Stimulated activated CD8-positive, alpha-beta memory T cell treated with anti-CD3 and anti-CD28 coated beads, Interleukin-12 subunit alpha, Interleukin-12 subunit beta, amount 100 ng/mL, for 4 hours (primary cell): ENCODE measurements at regions not wholly inside any gene's neighbourhood (a gene's known extent, or its start where the extent isn't known, plus 50 kb on each side); places are given as distances from the start of the nearest gene placed in this dataset.
A peak's percentile ranks its signal among the peaks of the same experiment; 100 is the strongest.

Source experiments
- DNase-seq: peaks from one replicate; pipeline ENCODE4 v3.0.0-alpha.2; 2020; ENCODE audit warnings: low read depth

DNA sequence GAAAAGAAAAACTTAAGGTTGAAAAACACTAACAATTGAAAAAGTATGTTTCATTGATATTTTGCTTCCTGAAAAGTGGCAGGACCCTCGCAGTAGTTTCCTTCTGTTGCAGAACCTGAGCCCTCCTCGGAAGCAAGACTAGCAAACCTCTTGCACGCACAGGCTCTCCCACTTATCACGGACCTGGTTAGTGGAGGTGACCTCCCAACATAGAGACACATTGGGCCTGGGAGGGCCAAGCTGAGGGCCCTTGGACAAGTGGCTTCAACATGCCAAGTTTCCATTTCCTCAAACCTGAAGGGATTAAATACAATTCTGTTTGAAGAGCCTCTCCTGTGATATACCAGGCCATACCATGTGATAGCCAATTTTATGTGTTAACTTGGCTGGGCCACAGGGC is 133.4 kb upstream of the AGAP1 start:
- DNase-seq: no peak

- no peak for DNase-seq
These were observed 128.1 kb upstream of the AGAP1 start for GRCh38 chr2:235365743-235366142.

DNA sequence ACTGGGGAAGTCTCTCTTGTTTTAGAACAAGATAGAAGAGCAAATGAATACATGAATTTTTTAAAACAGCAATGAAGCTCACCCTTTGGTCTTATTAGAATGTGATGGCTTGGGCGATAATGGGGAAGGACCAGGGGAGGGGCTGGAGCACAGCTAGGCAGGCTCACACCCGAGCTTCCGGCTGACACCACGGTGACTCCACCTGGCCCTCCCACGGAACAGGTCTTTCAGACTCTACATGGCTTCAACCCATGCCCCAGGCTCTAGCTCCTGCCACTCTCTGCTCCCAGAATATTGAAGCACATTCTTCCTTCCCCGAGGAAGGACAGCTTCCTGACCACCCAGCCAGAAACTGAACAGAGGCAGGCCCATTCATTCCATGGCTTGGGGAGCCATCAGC is 127.5 kb upstream of the AGAP1 start:
- no peak for DNase-seq

DNA sequence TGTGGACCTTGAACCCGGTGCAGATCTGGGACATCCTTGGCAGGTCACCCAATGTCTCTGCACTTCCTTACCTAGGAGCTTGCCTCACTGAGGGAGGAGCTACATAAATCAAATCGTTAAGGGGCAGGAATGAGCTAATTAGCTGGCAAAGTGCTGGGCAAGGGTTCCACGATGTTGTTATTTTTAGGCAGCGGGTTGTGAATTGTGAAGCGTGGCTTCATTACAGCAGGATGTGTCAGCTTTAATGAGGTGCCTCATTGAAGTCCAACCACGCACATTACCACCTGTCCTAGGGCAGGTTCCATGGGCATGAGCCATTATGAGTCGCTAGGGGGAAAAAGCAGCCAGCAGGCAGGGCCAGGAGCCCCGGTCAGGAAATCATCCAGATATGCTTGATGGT is 127.0 kb upstream of the AGAP1 start:
- DNase-seq: no peak

DNA sequence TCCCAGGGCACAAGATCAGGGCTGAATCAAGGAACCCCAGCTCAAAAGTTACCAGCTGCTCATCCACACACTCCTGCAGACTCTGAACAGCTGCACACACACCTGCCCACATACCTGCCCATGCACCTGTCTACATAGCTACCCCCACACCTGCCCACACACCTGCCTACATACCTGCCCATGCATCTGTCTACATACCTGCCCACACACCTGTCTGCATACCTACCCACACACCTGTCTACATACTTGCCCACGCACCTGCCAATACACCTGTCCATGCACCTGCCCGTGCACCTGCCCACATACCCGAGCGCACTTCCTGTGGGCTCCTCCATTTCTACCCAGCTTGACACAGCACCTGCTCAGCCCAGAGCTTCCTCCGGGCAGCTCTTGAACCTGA is 122.8 kb upstream of the AGAP1 start:
- no peak for DNase-seq

DNA sequence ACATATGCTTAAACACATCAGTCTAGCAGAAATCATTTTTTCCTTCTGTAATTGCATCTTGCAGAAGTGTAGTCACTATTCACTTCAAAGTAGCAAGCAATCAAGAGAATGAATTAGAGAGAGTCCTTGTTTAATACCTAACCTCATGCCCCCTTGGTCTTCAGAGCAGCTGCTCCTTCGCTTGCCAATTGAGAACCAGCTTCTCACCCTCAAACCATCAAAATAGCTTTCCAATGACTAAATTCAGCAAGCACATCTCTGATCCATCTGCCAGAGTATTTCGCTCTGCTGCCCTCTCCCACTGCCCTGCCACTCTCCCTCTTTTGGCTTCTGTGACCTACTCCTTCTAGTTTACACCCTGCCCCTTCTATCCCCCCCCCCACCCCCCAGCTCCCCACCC is 120.7 kb upstream of the AGAP1 start:
- no peak for DNase-seq

- DNase-seq: no peak
These were observed 116.7 kb upstream of the AGAP1 start for GRCh38 chr2:235377176-235377575.

DNA sequence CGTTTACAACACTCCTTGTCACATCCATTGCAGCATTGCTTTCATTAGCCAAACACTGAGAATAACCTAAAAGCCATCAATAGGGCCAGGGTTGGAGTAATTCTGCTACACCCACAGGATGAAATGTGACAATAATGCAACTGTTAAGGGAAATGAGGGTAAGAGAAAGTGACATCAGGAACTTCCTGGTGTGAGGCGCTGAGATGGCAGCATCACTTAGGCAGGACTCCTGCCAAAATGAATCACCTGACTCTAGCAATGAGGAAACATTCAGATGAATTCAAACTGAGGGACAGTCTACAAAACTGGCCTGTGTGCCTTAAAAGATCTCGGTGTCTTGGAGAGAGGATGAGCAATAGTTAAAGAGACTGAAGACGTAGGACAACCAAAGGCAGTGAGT is 115.6 kb upstream of the AGAP1 start:
- no peak for DNase-seq

- no peak for DNase-seq
These were observed 114.9 kb upstream of the AGAP1 start for GRCh38 chr2:235378944-235379343.

- no peak for DNase-seq
These were observed 112.5 kb upstream of the AGAP1 start for GRCh38 chr2:235381261-235381912.

DNA sequence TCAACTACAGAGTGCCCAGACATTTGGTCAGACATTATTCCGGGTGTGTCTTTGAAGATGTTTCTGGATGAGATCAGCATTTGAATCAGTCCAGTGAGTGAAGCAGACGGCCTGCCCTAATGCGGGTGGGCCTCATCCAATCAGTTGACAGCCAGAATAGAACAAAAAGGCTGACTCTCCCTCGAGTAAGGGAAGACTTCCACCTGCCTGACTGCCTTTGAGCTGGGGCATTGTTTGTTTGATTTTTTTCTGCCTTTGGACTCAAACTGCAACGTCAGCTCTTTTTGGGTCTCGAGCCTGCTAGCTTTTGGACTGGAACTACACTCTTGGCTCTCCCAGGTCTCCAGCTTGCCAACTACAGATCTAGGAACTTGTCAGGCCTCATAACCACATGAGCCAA is 111.7 kb upstream of the AGAP1 start:
- DNase-seq: no peak

DNA sequence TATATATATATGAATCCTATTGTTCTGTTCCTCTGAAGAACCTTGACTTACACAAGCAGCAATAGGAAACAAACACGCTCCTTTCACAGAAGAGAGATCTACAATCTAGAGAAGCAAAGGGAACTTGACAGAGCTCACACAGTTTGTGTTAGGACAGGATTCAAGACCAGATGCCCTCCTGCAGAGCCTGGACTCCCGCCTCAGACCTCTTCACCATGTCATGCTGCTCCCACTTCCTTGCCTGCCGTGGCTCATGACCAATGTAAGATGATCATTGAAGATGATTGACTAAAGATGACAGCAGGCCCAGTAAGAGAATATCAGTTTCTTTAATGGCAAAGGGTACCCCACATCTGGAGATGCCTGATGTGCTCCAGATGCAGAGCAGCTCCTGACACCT is 111.2 kb upstream of the AGAP1 start:
- no peak for DNase-seq

DNA sequence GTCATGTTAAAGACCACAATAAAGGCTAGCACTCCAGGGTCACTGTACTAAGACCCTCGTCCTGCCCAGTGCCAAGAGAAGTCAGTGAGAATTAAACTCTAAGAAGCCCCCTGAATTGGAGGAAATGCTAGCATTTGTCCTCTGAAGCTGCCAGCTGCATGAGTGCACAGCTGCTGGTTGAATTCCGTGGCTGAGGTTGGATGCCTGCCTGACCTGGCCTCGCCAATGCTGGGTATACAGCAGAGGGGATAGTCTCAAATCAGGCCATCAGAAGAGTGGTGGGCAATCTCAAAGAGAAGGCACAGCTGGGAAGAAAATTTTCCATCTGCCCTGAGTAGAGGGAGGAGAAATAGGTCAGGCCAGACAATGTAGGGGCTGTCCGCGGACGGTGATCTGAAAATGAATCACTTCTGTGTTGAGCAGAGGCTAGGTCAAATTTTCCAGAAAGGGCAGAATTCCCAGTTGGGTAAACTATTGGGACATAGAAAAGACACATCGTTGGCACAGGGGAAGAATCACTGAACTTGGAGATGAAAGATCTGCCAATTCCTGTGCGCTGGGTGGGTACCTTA is 110.5 kb upstream of the AGAP1 start:
- DNase-seq: no peak

DNA sequence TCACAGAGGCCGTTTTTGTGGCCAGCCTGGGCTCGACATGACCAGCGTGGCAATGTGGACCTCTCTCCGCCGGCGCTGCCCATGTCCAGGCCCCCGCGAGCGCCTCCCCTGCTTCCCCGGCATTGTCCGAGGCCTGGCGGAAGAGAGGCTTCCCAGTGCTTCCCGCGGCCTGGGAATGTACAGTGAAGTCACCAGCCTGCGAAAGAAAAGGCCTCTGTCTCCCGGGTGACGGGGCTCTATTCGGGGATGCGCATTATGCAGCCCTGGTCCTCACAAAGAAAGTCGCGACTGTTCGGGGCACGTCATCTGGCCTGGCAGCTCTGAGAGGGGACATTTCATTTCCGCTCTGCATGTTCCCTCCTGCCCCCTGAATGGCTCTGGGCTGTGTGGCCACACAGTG is 109.2 kb upstream of the AGAP1 start:
- no peak for DNase-seq

GRCh38 chr2:235389626-235390025 is 104.2 kb upstream of the AGAP1 start:
- DNase-seq: no peak

DNA sequence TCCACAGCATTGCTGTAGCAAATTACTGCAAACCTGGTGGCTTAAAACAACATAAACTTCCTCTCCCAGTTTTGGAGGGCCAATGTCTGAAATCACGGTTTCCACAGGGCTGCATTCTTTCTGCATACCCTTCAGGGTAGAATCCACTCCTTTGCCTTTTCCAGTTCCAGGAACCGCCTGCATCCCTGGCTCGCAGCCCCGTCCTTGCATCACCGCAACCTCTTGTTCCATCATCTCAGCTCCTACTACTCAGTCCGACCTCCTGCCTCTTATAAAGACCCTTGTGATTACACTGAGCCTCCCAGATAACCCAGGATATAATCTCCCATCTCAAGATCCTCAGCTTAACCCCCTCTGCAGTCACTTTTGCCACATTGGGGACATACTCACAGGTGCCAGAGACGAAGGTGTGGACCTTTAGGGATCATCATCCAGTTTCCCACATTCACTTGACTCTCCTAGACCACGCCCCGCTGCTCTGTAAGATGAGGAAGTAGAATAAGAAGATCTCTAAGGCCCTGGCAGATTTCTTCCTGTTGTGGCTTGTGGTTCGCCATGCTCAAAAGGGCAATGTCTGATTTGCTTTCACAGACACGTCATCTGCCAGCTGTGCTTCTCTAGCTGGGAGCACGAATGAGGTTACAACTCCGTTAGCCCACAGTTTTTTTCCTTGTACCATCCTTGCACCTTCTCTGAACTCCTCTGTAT is 103.6 kb upstream of the AGAP1 start:
- DNase-seq: peak; percentile 3

DNA sequence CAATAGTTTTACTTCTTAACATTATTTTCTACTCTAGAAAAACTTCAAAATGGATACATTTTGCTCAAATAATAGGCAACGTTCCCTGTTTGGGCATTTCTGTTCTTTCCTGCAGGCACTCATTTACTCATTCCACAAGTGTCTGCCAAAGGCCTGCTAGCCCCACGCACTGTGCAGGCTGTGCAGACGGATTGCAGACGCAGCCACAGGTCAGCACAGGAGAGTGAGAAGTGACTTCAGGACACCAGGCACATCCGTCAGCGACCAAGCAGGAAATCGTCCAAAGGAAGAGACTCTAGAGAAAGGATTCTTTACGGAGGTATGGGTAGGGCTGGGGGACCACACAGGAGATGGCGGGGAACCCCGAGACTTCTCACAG is 103.0 kb upstream of the AGAP1 start:
- no peak for DNase-seq

DNA sequence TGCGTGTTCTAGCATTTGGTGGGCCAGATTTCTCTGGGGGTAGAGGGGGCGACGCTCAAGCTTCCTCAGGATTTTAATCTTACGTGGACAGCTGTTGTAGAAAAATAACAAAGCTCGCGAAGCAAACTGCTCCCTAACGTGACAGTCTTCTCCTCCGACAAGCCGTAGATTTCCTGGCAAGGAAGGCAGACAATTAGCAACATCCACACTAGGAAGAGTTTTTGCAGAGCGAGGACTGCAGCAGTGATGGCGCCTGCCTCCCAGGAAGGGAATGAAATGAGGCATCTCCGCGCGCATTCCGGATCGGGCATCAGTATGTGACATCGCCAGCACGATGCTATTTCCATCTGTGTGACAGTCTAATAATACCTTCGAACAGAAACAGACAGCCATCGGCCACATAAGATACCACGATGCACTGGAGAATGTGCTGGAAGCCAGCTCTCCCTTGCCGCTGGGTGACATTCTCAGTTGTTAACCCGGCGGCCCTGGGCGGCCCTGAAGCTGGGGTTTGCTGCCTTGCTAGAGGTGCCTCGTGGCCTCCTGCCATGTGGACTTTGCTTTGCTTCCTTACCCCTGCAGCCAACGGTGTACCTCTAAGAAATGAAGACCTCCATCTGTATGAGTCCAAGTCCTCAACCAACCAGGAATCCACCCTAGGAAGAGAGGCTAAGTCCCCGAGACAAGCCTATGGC is 101.8 kb upstream of the AGAP1 start:
- no peak for DNase-seq

- DNase-seq: no peak
These were observed 99.5 kb upstream of the AGAP1 start for GRCh38 chr2:235394278-235394828.

- DNase-seq: no peak
These were observed 97.6 kb upstream of the AGAP1 start for GRCh38 chr2:235396071-235396846.

DNA sequence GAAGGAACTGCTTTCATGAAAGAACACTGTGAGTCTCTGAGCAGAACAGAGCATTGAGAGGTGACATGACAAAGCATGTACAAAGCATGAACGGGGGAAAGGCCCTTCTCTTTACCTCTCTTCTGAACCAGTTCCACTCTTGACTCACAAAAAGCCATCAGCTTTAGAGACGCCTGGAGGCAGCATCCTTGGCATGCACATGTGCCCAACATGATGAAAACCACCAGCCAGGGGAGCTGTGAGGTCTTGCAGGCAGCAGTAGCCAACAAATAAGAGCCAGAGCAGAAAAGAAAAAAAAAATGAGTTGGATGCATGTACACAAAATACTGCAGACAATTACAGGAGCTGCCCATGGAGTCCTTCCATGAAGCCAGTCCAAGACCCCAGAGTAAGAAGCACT is 95.5 kb upstream of the AGAP1 start:
- DNase-seq: no peak

DNA sequence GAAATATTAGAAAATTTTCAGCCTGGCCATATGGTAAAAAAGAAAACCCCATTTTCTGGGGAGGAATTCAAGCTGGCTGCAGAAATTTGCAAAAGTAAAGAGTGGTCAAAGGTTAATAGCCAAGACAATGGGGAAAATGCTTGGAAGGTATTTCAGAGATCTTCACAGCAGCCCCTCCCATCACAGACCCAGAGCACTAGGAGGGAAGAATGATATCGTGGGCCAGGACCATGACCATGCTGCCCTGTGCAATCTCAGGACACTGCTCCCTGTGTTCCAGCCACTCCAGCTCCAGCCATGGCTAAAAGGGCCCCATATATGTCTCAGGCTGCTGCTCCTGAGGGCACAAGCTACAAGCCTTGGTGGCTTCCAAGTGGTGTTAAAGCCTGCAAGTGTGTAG is 93.9 kb upstream of the AGAP1 start:
- DNase-seq: no peak
